ENCODE measurements at regions not wholly inside any gene's neighbourhood (a gene's known extent, or its start where the extent isn't known, plus 50 kb on each side); places are given as distances from the start of the nearest gene placed in this dataset.

GRCh38 chr11:70918242-70918641 is 334.1 kb downstream of the SHANK2 start:
- no peak for DNase-seq (ENCODE audit: low spot score)
- TF ChIP-seq, protein P1, sequence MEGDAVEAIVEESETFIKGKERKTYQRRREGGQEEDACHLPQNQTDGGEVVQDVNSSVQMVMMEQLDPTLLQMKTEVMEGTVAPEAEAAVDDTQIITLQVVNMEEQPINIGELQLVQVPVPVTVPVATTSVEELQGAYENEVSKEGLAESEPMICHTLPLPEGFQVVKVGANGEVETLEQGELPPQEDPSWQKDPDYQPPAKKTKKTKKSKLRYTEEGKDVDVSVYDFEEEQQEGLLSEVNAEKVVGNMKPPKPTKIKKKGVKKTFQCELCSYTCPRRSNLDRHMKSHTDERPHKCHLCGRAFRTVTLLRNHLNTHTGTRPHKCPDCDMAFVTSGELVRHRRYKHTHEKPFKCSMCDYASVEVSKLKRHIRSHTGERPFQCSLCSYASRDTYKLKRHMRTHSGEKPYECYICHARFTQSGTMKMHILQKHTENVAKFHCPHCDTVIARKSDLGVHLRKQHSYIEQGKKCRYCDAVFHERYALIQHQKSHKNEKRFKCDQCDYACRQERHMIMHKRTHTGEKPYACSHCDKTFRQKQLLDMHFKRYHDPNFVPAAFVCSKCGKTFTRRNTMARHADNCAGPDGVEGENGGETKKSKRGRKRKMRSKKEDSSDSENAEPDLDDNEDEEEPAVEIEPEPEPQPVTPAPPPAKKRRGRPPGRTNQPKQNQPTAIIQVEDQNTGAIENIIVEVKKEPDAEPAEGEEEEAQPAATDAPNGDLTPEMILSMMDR (IDR thresholded peaks at IDR 0.05; ENCODE audit: borderline replicate concordance, control extremely low read depth, extremely low read depth, insufficient read depth, missing control alignments): no peak
- in situ Hi-C loops (cut with MboI; ENCODE audit: low sequenced_read_pairs, unreplicated experiment): no loop called here

GRCh38 chr11:70921804-70922203 is 330.6 kb downstream of the SHANK2 start:
- TF ChIP-seq, protein P1 (IDR thresholded peaks at IDR 0.05; ENCODE audit: borderline replicate concordance, control extremely low read depth, extremely low read depth, insufficient read depth, missing control alignments): no peak
- in situ Hi-C loops (cut with MboI; ENCODE audit: low sequenced_read_pairs, unreplicated experiment): no loop called here
- DNase-seq (ENCODE audit: low spot score): no peak

DNA sequence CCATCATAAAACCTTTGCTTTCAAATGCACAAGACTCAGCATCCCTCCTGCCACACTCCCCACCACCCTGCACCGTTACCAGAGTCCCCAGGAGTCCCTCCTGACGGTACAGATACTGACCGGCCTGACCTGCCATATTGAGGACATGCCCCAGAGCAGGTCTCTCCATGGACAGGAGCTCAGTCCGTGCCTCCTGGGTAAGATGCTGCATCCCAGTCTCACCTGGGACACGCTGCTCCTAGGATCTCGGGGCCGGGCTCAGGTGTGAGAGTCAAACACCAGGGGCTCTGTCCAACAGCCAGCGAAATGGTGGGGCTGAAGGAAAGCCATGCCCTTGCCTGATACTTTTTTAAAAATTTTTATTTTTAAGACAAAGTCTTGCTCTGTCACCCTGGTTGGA is 328.3 kb downstream of the SHANK2 start:
- DNase-seq (ENCODE audit: low spot score): no peak
- in situ Hi-C loops (cut with MboI; ENCODE audit: low sequenced_read_pairs, unreplicated experiment): no loop called here
- TF ChIP-seq, protein P1 (IDR thresholded peaks at IDR 0.05; ENCODE audit: borderline replicate concordance, control extremely low read depth, extremely low read depth, insufficient read depth, missing control alignments): no peak

- no peak for DNase-seq (ENCODE audit: low spot score)
- in situ Hi-C loops (cut with MboI; ENCODE audit: low sequenced_read_pairs, unreplicated experiment): no loop called here
- TF ChIP-seq, protein P1 (IDR thresholded peaks at IDR 0.05; ENCODE audit: borderline replicate concordance, control extremely low read depth, extremely low read depth, insufficient read depth, missing control alignments): no peak
These were observed 327.1 kb downstream of the SHANK2 start for GRCh38 chr11:70925238-70925637.

GRCh38 chr11:70926543-70927201 is 325.7 kb downstream of the SHANK2 start:
- in situ Hi-C loops (cut with MboI; ENCODE audit: low sequenced_read_pairs, unreplicated experiment): no loop called here
- TF ChIP-seq, protein P1 (IDR thresholded peaks at IDR 0.05; ENCODE audit: borderline replicate concordance, control extremely low read depth, extremely low read depth, insufficient read depth, missing control alignments): no peak

GRCh38 chr11:70928854-70929598 is 323.4 kb downstream of the SHANK2 start:
- in situ Hi-C loops (cut with MboI; ENCODE audit: low sequenced_read_pairs, unreplicated experiment): no loop called here
- TF ChIP-seq, protein P1 (IDR thresholded peaks at IDR 0.05; ENCODE audit: borderline replicate concordance, control extremely low read depth, extremely low read depth, insufficient read depth, missing control alignments): no peak
- DNase-seq (ENCODE audit: low spot score): no peak

More at GRCh38 chr11:70926543-70927201, 325.7 kb downstream of the SHANK2 start:
- no peak for DNase-seq (ENCODE audit: low spot score)
